CD14-positive monocyte (primary cell): ENCODE measurements at regions not wholly inside any gene's neighbourhood (a gene's known extent, or its start where the extent isn't known, plus 50 kb on each side); places are given as distances from the start of the nearest gene placed in this dataset.
"Not testable (repeated sequence)": the region's sequence is repeated elsewhere in the genome, so short reads cannot be mapped to it uniquely, and the experiment has no call there.

Source experiments
- DNase-seq, 3 donors: peaks; one replicate each; pipeline ENCODE4 v3.0.0-alpha.2; 2011 to 2022
- H2AFZ ChIP-seq: 2 replicates; pipeline ENCODE4 v1.6.0; 2012; ENCODE audit warnings: mild to moderate bottlenecking, low read depth, low read length, inconsistent platforms; ENCODE audit not compliant: insufficient read depth, poor library complexity, severe bottlenecking
- H3K27ac ChIP-seq, 2 donors: 1 replicate in 1 of 2; 2 replicates in 1 of 2; pipeline ENCODE4 v1.5.1; 2012 to 2013; ENCODE audit warnings: low read length in 2 of 2, control low read depth in 1 of 2, inconsistent platforms in 1 of 2, low read depth in 1 of 2, mild to moderate bottlenecking in 1 of 2
- H3K27me3 ChIP-seq, 2 donors: one replicate each; pipeline versions ENCODE4 v1.6.0 to v1.6.1; 2011 to 2013; ENCODE audit warnings: low read length in 2 of 2; ENCODE audit not compliant: control insufficient read depth in 2 of 2, insufficient read depth in 2 of 2
- H3K36me3 ChIP-seq, 2 donors: replicated peaks in 1 of 2; 1 replicate in 1 of 2; 2 replicates in 1 of 2; pipeline versions ENCODE4 v1.5.1 to v1.6.1; 2012 to 2013; ENCODE audit warnings: low read length in 2 of 2, control low read depth in 1 of 2, inconsistent platforms in 1 of 2, mild to moderate bottlenecking in 1 of 2; ENCODE audit not compliant: insufficient read depth in 2 of 2, control insufficient read depth in 1 of 2
- H3K4me1 ChIP-seq, 2 donors: 1 replicate in 1 of 2; 2 replicates in 1 of 2; pipeline versions ENCODE4 v1.5.1 to v1.6.1; 2012 to 2013; ENCODE audit warnings: low read length in 2 of 2, control low read depth in 1 of 2, inconsistent platforms in 1 of 2, mild to moderate bottlenecking in 1 of 2, moderate library complexity in 1 of 2; ENCODE audit not compliant: insufficient read depth in 2 of 2, control insufficient read depth in 1 of 2
- H3K4me2 ChIP-seq: replicated peaks from 2 replicates; pipeline ENCODE3; 2012; ENCODE audit warnings: low read length, moderate library complexity, mild to moderate bottlenecking; ENCODE audit not compliant: poor library complexity, severe bottlenecking; ENCODE audit errors: extremely low read depth
- H3K4me3 ChIP-seq, 3 experiments: fragments of 200-600 bp in 1 of 3; sonication (generic) in 1 of 3; replicated peaks in 1 of 3; 1 replicate in 2 of 3; 2 replicates in 1 of 3; pipeline ENCODE4 v1.5.1; 2011 to 2013; ENCODE audit warnings: low read length in 3 of 3, mild to moderate bottlenecking in 3 of 3, control low read depth in 2 of 3, low read depth in 2 of 3, inconsistent platforms in 1 of 3, moderate library complexity in 1 of 3
- H3K79me2 ChIP-seq: 2 replicates; pipeline ENCODE4 v1.6.0; 2012; ENCODE audit warnings: mild to moderate bottlenecking, control low read depth, inconsistent platforms, low read length, moderate library complexity; ENCODE audit not compliant: insufficient read depth
- H3K9ac ChIP-seq: 2 replicates; pipeline ENCODE4 v1.6.0; 2017; ENCODE audit warnings: low read length, mild to moderate bottlenecking; ENCODE audit not compliant: insufficient read depth, poor library complexity, severe bottlenecking
- H3K9me3 ChIP-seq, 2 donors: replicated peaks in 1 of 2; 1 replicate in 1 of 2; 2 replicates in 1 of 2; pipeline versions ENCODE4 v1.5.1 to v1.6.1; 2012 to 2013; ENCODE audit warnings: low read length in 2 of 2, control low read depth in 1 of 2; ENCODE audit not compliant: control insufficient read depth in 1 of 2, insufficient read depth in 1 of 2
- H4K20me1 ChIP-seq: 2 replicates; pipeline ENCODE4 v1.6.0; 2012; ENCODE audit warnings: mild to moderate bottlenecking, low read length, control low read depth, moderate library complexity; ENCODE audit not compliant: insufficient read depth
- H3K27ac Mint-ChIP-seq, 7 donors: one replicate each; pipeline ENCODE4 v1.8.0; 2020; ENCODE audit warnings: mild to moderate bottlenecking in 7 of 7, mixed read lengths in 7 of 7, moderate library complexity in 6 of 7, inconsistent platforms in 2 of 7
- H3K27me3 Mint-ChIP-seq, 3 donors: one replicate each; pipeline ENCODE4 v1.8.0; 2021 to 2022; ENCODE audit warnings: low read depth in 3 of 3, mild to moderate bottlenecking in 3 of 3, mixed read lengths in 3 of 3, moderate library complexity in 3 of 3, inconsistent platforms in 1 of 3
- H3K36me3 Mint-ChIP-seq, 2 donors: one replicate each; pipeline ENCODE4 v1.8.0; 2020; ENCODE audit warnings: mixed read lengths in 2 of 2, inconsistent platforms in 1 of 2, mild to moderate bottlenecking in 1 of 2
- H3K4me1 Mint-ChIP-seq: one replicate; pipeline ENCODE4 v1.8.0; 2020; ENCODE audit warnings: mild to moderate bottlenecking, mixed read lengths
- H3K4me3 Mint-ChIP-seq, 2 donors: one replicate each; pipeline ENCODE4 v1.8.0; 2020; ENCODE audit warnings: mild to moderate bottlenecking in 2 of 2, mixed read lengths in 2 of 2, moderate library complexity in 1 of 2
- H3K9me3 Mint-ChIP-seq, 7 donors: one replicate each; pipeline ENCODE4 v1.8.0; 2020 to 2022; ENCODE audit warnings: mixed read lengths in 7 of 7, mild to moderate bottlenecking in 6 of 7, moderate library complexity in 6 of 7, inconsistent platforms in 2 of 7
- WGBS: methylation state at CpG from one replicate; pipeline ENCODE4 v1.1.5; 2013; ENCODE audit warnings: missing lambda C conversion rate; ENCODE audit not compliant: insufficient coverage; 5-methylcytosine and 5-hydroxymethylcytosine counted together
- intact Hi-C, 2 donors: fragments of 100-400 bp; cut with micrococcal nuclease; formaldehyde crosslinking; loops; one replicate each; pipeline versions ENCODE4 v1.15.0 to v1.15.1; 2023

GRCh38 chr2:111415765-111416743, 295.3 kb downstream of the BCL2L11 start:
- H3K4me3 ChIP-seq, H2AFZ ChIP-seq, H4K20me1 ChIP-seq, intact Hi-C loops, H3K9me3 ChIP-seq, H3K27me3 Mint-ChIP-seq, H3K9me3 Mint-ChIP-seq, H3K36me3 Mint-ChIP-seq, H3K27me3 ChIP-seq, H3K36me3 ChIP-seq, H3K79me2 ChIP-seq, H3K9ac ChIP-seq, H3K27ac ChIP-seq: not testable (repeated sequence)
- DNase-seq, result peak; percentile 22 to 71 (median 47)
- Mint-ChIP-seq H3K4me3 (peak overlapping the region; percentile 20 to 72), H3K4me1 (peaks cover 31% of the 10 kb centered on the region), H3K27ac (peak overlapping the region in 6 of 7 donors; percentile 1 to 84 (median 50))
- H3K4me1 ChIP-seq, result peaks cover 31 to 32% of the 10 kb centered on the region in 2 donors
- H3K4me2 ChIP-seq, result peak overlapping the region; percentile 22
- WGBS, result 19% methylated on average over 3 of the region's 24 CpGs

DNA sequence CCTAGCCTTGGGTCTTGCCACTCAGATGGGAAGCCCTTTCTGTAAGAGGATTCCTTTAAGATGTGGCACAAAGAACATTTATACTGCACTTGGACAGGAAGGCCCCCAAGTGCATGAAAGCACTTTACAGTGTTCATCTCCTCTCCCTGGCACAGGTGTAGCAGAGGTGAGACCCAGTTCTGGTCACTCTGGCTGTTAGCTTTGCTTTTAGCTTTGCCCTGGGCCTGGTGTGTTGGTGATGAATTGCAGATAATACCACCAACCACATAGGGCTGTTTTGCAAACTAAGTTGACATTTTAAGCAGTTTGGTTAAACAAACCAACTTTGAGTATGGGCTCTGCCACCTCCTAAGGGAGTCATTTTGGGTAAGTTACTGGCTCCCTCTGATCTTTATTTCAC, 296.3 kb downstream of the BCL2L11 start:
- H3K27ac ChIP-seq, H3K9ac ChIP-seq, H2AFZ ChIP-seq, H3K4me3 ChIP-seq, H3K27me3 ChIP-seq, H3K4me2 ChIP-seq, H3K27me3 Mint-ChIP-seq, H3K9me3 Mint-ChIP-seq, DNase-seq, H3K79me2 ChIP-seq, H3K36me3 ChIP-seq, H3K36me3 Mint-ChIP-seq, H3K9me3 ChIP-seq, H3K4me3 Mint-ChIP-seq, H4K20me1 ChIP-seq, intact Hi-C loops: not testable (repeated sequence)
- peak overlapping the region in 2 of 7 donors; percentile 21 to 31 for H3K27ac Mint-ChIP-seq
- peaks cover 21 to 23% of the 10 kb centered on the region in 2 donors for H3K4me1 ChIP-seq
- H3K4me1 Mint-ChIP-seq, result peaks cover 27% of the 10 kb centered on the region

DNA sequence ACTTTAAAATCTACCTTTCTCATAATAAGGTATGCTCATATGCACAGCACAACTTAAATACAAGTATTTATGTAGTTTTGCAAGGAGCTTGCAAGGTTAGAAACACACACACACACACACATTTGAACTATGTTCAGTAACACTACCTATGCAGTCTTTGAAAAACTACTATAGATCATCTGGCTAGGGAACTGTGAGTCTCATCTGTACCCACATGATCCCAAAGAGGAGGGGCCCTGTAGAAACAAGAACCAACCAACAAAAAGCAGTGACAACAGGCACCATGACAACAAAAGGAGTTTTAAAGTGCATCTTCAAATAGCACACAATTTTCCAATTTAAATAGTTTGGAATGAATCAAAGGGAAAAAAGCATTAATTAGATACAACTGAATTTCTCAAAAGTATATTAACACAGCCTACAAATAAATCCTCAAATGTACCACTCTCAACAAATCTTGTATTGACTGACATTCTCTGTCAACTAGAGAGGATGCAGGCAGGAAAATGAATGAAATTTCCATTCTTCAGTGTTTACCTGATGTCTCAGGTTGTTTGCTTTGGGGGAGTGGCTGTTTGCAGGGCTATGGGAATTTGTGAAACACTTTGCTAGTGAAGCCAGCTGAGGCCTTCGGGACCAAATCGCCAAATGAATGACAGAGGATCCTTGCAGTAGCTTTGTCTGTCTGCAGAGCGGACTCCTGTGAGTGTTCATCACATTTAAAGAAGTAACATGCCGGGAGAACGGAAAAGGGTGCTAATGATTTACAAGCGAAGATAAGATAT, 297.6 kb downstream of the BCL2L11 start:
- DNase-seq, result peak in 1 of 3 donors; percentile 24
- H3K4me3 ChIP-seq, H3K27me3 ChIP-seq, H3K9ac ChIP-seq, H3K79me2 ChIP-seq, H3K27ac ChIP-seq, H4K20me1 ChIP-seq, H3K4me2 ChIP-seq, intact Hi-C loops, H3K9me3 Mint-ChIP-seq, H3K4me3 Mint-ChIP-seq, H3K36me3 Mint-ChIP-seq, H3K27me3 Mint-ChIP-seq, H3K9me3 ChIP-seq, H3K36me3 ChIP-seq, H2AFZ ChIP-seq: not testable (repeated sequence)
- peaks cover 16 to 23% of the 10 kb centered on the region in 2 donors for H3K4me1 ChIP-seq
- WGBS, result no CpG with 5 or more reads among the region's 6 CpGs
- Mint-ChIP-seq H3K4me1 (peaks cover 22% of the 10 kb centered on the region), H3K27ac (peak overlapping the region in 1 of 7 donors; percentile 58)

DNA sequence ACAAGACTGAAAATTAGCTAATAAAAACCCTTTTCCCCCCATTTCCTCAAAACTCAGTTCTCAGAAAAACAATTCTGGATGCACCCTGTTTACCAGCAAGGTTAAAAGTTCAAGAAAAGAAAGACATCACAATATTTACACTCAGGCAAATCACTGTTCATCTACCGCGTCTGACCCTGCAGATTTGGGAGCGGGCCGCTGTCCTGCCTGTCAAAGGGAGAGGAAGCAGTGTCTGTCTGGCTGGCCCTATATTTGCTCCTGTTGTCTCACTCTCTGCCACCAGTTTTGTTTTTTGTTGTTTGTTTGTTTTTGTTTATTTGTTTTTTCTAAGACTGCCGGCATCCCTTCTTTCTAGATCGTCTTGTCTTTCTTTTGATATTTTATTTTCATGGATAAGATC, 299.4 kb downstream of the BCL2L11 start:
- H3K9me3 ChIP-seq, H3K9me3 Mint-ChIP-seq, H3K27me3 Mint-ChIP-seq, H3K4me3 ChIP-seq, DNase-seq, H2AFZ ChIP-seq, H3K27me3 ChIP-seq, H3K4me2 ChIP-seq, H3K36me3 Mint-ChIP-seq, H3K4me3 Mint-ChIP-seq, H3K36me3 ChIP-seq, intact Hi-C loops, H3K9ac ChIP-seq, H3K27ac ChIP-seq, H3K79me2 ChIP-seq, H4K20me1 ChIP-seq: not testable (repeated sequence)
- H3K4me1 Mint-ChIP-seq, result peaks cover 20% of the 10 kb centered on the region
- H3K4me1 ChIP-seq, result peaks cover 15 to 23% of the 10 kb centered on the region in 2 donors
- WGBS, result no CpG with 5 or more reads among the region's 6 CpGs
- H3K27ac Mint-ChIP-seq, result peak overlapping the region in 1 of 7 donors; percentile 15
